NB4 (cell line): ENCODE measurements at regions not wholly inside any gene's neighbourhood (a gene's known extent, or its start where the extent isn't known, plus 50 kb on each side); places are given as distances from the start of the nearest gene placed in this dataset.

ENCODE experiments used
- TF ChIP-seq, protein P1 (sequence below): IDR thresholded peaks from 2 replicates; pipeline ENCODE4 v1.6.1; 2011; ENCODE audit warnings: low read depth, low read length
- TF ChIP-seq, protein P2 (sequence below): IDR thresholded peaks from one replicate; pipeline ENCODE4 v1.5.1; 2012; ENCODE audit warnings: low read depth, low read length

DNA sequence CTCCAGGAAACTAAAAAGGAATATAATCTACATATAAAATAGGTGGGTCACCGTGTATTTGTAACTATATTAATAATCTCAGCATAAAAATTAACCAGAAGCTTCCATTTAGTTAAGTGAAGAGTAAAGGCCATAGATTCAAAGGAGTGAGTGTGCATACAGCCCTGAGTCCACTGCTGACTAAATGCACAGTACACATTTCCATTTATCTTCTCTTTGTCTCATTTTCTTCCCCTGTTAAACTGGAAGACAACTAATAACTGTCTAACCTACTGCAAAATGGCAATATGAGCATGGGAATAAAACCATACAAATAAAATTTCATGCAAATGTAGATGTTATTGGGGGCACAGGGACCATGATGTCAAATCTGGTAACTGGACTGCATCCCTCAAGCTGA, 59.9 kb upstream of the DAB2 start:
- TF ChIP-seq, protein P1, sequence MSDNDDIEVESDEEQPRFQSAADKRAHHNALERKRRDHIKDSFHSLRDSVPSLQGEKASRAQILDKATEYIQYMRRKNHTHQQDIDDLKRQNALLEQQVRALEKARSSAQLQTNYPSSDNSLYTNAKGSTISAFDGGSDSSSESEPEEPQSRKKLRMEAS, result no peak
- TF ChIP-seq, protein P2, sequence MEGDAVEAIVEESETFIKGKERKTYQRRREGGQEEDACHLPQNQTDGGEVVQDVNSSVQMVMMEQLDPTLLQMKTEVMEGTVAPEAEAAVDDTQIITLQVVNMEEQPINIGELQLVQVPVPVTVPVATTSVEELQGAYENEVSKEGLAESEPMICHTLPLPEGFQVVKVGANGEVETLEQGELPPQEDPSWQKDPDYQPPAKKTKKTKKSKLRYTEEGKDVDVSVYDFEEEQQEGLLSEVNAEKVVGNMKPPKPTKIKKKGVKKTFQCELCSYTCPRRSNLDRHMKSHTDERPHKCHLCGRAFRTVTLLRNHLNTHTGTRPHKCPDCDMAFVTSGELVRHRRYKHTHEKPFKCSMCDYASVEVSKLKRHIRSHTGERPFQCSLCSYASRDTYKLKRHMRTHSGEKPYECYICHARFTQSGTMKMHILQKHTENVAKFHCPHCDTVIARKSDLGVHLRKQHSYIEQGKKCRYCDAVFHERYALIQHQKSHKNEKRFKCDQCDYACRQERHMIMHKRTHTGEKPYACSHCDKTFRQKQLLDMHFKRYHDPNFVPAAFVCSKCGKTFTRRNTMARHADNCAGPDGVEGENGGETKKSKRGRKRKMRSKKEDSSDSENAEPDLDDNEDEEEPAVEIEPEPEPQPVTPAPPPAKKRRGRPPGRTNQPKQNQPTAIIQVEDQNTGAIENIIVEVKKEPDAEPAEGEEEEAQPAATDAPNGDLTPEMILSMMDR, result no peak
